ENCODE measurements at regions not wholly inside any gene's neighbourhood (a gene's known extent, or its start where the extent isn't known, plus 50 kb on each side); places are given as distances from the start of the nearest gene placed in this dataset.
"Not testable (repeated sequence)": the region's sequence is repeated elsewhere in the genome, so short reads cannot be mapped to it uniquely, and the experiment has no call there.

DNA sequence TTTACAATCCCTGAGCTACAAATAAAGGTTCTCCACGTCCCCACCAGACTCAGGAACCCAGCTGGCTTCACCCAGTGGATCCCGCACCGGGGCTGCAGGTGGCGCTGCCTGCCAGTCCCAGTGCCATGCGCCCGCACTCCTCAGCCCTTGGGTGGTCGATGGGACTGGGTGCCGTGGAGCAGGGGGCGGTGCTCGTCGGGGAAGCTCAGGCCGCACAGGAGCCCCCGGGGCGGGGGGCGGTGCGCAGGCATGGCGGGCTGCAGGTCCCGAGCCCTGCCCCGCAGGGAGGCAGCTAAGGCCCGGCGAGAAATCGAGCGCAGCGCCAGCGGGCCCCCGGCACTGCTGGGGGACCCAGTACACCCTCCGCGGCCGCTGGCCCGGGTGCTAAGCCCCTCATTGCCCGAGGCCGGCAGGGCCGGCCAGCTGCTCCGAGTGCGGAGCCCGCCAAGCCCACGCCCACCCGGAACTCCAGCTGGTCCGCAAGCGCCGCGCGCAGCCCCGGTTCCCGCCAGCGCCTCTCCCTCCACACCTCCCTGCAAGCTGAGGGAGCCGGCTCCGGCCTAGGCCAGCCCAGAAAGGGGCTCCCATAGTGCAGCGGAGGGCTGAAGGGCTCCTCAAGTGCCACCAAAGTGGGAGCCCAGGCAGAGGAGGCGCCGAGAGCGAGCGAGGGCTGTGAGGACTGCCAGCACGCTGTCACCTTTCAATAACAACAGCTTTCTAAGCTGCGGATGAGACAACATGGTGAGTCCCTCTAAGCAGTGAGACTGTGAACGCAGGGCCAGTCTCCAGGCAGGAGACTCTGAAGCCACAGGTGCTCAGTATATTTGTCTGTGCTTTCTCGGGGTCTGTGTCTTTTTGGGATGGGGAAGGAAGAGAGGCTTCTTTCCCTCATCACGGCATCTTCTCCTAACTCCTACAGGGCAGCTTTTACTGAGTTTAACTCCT lies 161.5 kb downstream of the NR2F2 start:
- not testable (repeated sequence) for TF ChIP-seq YY1 (IDR thresholded peaks at IDR 0.05; ENCODE audit: insufficient read depth, insufficient read length); SUZ12 (IDR thresholded peaks at IDR 0.05; ENCODE audit: extremely low read depth, insufficient read depth, insufficient read length)
